Mesenchymal stem cell (in vitro differentiated cells and primary cell): ENCODE measurements at regions not wholly inside any gene's neighbourhood (a gene's known extent, or its start where the extent isn't known, plus 50 kb on each side); places are given as distances from the start of the nearest gene placed in this dataset.

Experiments
- DNase-seq: peaks from one replicate; pipeline ENCODE4 v3.0.0-alpha.2; 2013
- H2AFZ ChIP-seq: one replicate; pipeline ENCODE4 v1.6.1; 2013; ENCODE audit warnings: low read depth, mild to moderate bottlenecking, control low read depth, inconsistent platforms, low read length, moderate library complexity
- H2AK5ac ChIP-seq: 2 replicates; pipeline ENCODE4 v1.6.1; 2013; ENCODE audit warnings: low read length, moderate library complexity, mild to moderate bottlenecking, inconsistent platforms; ENCODE audit not compliant: severe bottlenecking
- H2BK120ac ChIP-seq: one replicate; pipeline ENCODE4 v1.6.1; 2013; ENCODE audit warnings: low read depth, mild to moderate bottlenecking, inconsistent platforms, low read length, moderate library complexity
- H2BK12ac ChIP-seq, 2 experiments: one replicate each; pipeline ENCODE4 v1.6.1; 2013; ENCODE audit warnings: inconsistent platforms in 2 of 2, low read length in 2 of 2, mild to moderate bottlenecking in 2 of 2, moderate library complexity in 2 of 2, control low read depth in 1 of 2
- H2BK15ac ChIP-seq: one replicate; pipeline ENCODE4 v1.6.1; 2013; ENCODE audit warnings: mild to moderate bottlenecking, low read depth, inconsistent platforms; ENCODE audit not compliant: poor library complexity, severe bottlenecking
- H2BK5ac ChIP-seq: 2 replicates; pipeline ENCODE4 v1.6.1; 2013; ENCODE audit warnings: low read depth, mild to moderate bottlenecking, low read length, control low read depth, inconsistent platforms; ENCODE audit not compliant: poor library complexity, severe bottlenecking
- H3K14ac ChIP-seq, 2 experiments: one replicate each; pipeline ENCODE4 v1.6.1; 2013; ENCODE audit warnings: inconsistent platforms in 2 of 2, low read length in 2 of 2, control low read depth in 1 of 2, mild to moderate bottlenecking in 1 of 2, moderate library complexity in 1 of 2
- H3K18ac ChIP-seq, 2 experiments: one replicate each; pipeline ENCODE4 v1.6.1; 2013; ENCODE audit warnings: inconsistent platforms in 2 of 2, low read length in 2 of 2, control low read depth in 1 of 2, low read depth in 1 of 2, mild to moderate bottlenecking in 1 of 2
- H3K23ac ChIP-seq, 2 experiments: one replicate each; pipeline ENCODE4 v1.6.1; 2013; ENCODE audit warnings: inconsistent platforms in 2 of 2, low read length in 2 of 2, mild to moderate bottlenecking in 2 of 2, moderate library complexity in 2 of 2, control low read depth in 1 of 2
- H3K27ac ChIP-seq: 2 replicates; pipeline ENCODE4 v1.5.1; 2013; ENCODE audit warnings: mild to moderate bottlenecking, moderate library complexity, low read length, control low read depth, inconsistent platforms; ENCODE audit not compliant: poor library complexity, severe bottlenecking
- H3K27me3 ChIP-seq, 2 experiments: 2 replicates each; pipeline versions ENCODE4 v1.6.1 to v1.7.0; 2013; ENCODE audit warnings: low read length in 2 of 2, mild to moderate bottlenecking in 2 of 2, moderate library complexity in 2 of 2, control low read depth in 1 of 2, inconsistent platforms in 1 of 2; ENCODE audit not compliant: control insufficient read depth in 1 of 2, insufficient read depth in 1 of 2
- H3K36me3 ChIP-seq, 2 experiments: 2 replicates each; pipeline versions ENCODE4 v1.6.1 to v1.7.0; 2013; ENCODE audit warnings: low read length in 2 of 2, control low read depth in 1 of 2, inconsistent platforms in 1 of 2, low read depth in 1 of 2, mild to moderate bottlenecking in 1 of 2; ENCODE audit not compliant: insufficient read depth in 2 of 2, control insufficient read depth in 1 of 2
- H3K4ac ChIP-seq, 2 experiments: one replicate each; pipeline ENCODE4 v1.6.1; 2013; ENCODE audit warnings: inconsistent platforms in 2 of 2, low read length in 2 of 2, mild to moderate bottlenecking in 2 of 2, moderate library complexity in 2 of 2, control low read depth in 1 of 2, low read depth in 1 of 2
- H3K4me1 ChIP-seq: 2 replicates; pipeline ENCODE4 v1.6.1; 2013; ENCODE audit warnings: low read depth, low read length, control low read depth; ENCODE audit not compliant: control insufficient read depth, insufficient read depth
- H3K4me2 ChIP-seq: 2 replicates; pipeline ENCODE4 v1.6.1; 2013; ENCODE audit warnings: low read length, mild to moderate bottlenecking, inconsistent platforms; ENCODE audit not compliant: poor library complexity, severe bottlenecking
- H3K4me3 ChIP-seq, 2 experiments: 2 replicates each; pipeline versions ENCODE4 v1.5.1 to v1.7.0; 2013; ENCODE audit warnings: low read length in 2 of 2, mild to moderate bottlenecking in 2 of 2, control low read depth in 1 of 2, low read depth in 1 of 2; ENCODE audit not compliant: insufficient read depth in 1 of 2
- H3K79me1 ChIP-seq: replicated peaks from 2 replicates; pipeline ENCODE4 v1.6.1; 2013; ENCODE audit warnings: mild to moderate bottlenecking, control low read depth, low read length, inconsistent platforms; ENCODE audit not compliant: poor library complexity, severe bottlenecking
- H3K9ac ChIP-seq: 2 replicates; pipeline ENCODE4 v1.7.0; 2013; ENCODE audit warnings: mild to moderate bottlenecking, low read length, moderate library complexity
- H3K9me3 ChIP-seq: 2 replicates; pipeline ENCODE4 v1.7.0; 2013; ENCODE audit warnings: mild to moderate bottlenecking, low read length; ENCODE audit not compliant: control insufficient read depth
- H4K8ac ChIP-seq: one replicate; pipeline ENCODE4 v1.6.1; 2013; ENCODE audit warnings: inconsistent platforms, mild to moderate bottlenecking, low read length, moderate library complexity
- H4K91ac ChIP-seq: one replicate; pipeline ENCODE4 v1.6.1; 2013; ENCODE audit warnings: mild to moderate bottlenecking, low read length, inconsistent platforms
- whole genome bisulfite sequencing: methylation state at CpG from one replicate; pipeline ENCODE4 v1.1.7; 2013; ENCODE audit warnings: mixed read lengths; 5-methylcytosine and 5-hydroxymethylcytosine counted together

DNA sequence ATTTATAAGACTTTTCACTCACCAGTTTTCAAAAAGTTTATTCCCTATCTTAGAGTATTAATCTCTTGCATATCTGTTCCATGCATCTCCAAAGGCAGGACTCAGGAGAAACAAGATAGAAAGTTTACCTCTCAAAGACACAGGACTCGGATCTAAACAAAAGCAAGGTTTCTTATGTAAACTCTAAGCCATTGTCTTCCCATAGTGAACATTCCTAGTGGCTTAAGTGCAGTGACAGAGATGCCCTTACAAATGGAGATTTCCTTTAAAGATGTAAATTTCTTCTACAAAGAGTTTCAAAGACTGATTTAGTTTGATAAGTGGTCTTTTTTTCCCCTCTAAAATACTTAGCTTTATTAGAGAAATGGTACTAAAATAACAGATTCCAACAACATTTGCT, 209.8 kb downstream of the ACTR3B start:
- Histone ChIP-seq H3K4ac (no peak overlapping the region), H2BK15ac (no peak overlapping the region), H3K4me3 (no peak overlapping the region), H3K14ac (no peak overlapping the region), H2AFZ (no peak overlapping the region), H2BK12ac (no peak overlapping the region), H2BK120ac (no peak overlapping the region), H3K23ac (no peak overlapping the region), H3K36me3 (no peaks in the 10 kb centered on the region), H3K79me1 (no peaks in the 10 kb centered on the region), H3K4me2 (no peak overlapping the region), H4K91ac (no peak overlapping the region), H3K9ac (no peak overlapping the region), H3K18ac (no peak overlapping the region), H3K4me1 (no peaks in the 10 kb centered on the region), H3K27ac (no peak overlapping the region), H2AK5ac (no peak overlapping the region), H3K27me3 (no peaks in the 10 kb centered on the region), H4K8ac (no peak overlapping the region), H2BK5ac (no peak overlapping the region), H3K9me3 (peaks cover 7% of the 10 kb centered on the region)
- 60% methylated on average over 1 of the region's 1 CpG for WGBS
- no peak for DNase-seq

DNA sequence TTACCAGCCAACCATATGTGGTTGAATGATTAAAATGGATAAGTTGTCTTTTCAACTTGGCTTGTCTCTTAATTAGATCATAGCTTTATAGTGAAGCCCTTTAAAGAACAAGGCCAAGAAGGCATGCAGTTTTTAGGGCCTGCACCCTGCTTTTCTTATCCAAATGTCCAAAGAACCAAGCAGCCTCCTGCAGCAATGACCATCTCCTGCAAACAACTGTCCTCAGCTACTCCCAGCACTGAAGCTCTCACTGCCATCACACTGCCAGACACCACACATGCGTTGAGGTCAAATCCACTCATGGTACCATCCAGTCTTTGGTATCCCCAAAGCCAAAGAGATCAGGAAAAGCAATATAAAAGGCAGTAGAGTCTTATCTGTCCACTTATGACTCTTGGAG, 210.3 kb downstream of the ACTR3B start:
- Histone ChIP-seq H3K79me1 (no peaks in the 10 kb centered on the region), H3K4me3 (no peak overlapping the region), H2BK12ac (no peak overlapping the region), H2BK5ac (no peak overlapping the region), H3K18ac (no peak overlapping the region), H3K23ac (no peak overlapping the region), H2AK5ac (no peak overlapping the region), H3K27ac (no peak overlapping the region), H3K4me1 (no peaks in the 10 kb centered on the region), H2BK15ac (no peak overlapping the region), H3K14ac (no peak overlapping the region), H2AFZ (no peak overlapping the region), H2BK120ac (no peak overlapping the region), H3K27me3 (no peaks in the 10 kb centered on the region), H3K36me3 (no peaks in the 10 kb centered on the region), H3K4ac (no peak overlapping the region), H3K4me2 (no peak overlapping the region), H3K9me3 (peaks cover 7% of the 10 kb centered on the region), H4K91ac (no peak overlapping the region), H4K8ac (no peak overlapping the region), H3K9ac (no peak overlapping the region)
- 88% methylated on average over 1 of the region's 1 CpG for WGBS
- DNase-seq: no peak

- Histone ChIP-seq H2AK5ac (no peak overlapping the region), H2BK5ac (no peak overlapping the region), H3K18ac (no peak overlapping the region), H4K91ac (no peak overlapping the region), H3K4ac (no peak overlapping the region), H3K9ac (no peak overlapping the region), H3K36me3 (no peaks in the 10 kb centered on the region), H4K8ac (no peak overlapping the region), H3K23ac (no peak overlapping the region), H3K4me3 (no peak overlapping the region), H3K79me1 (no peaks in the 10 kb centered on the region), H3K27me3 (no peaks in the 10 kb centered on the region), H3K4me2 (no peak overlapping the region), H2BK120ac (no peak overlapping the region), H3K9me3 (peaks cover 7% of the 10 kb centered on the region), H3K14ac (no peak overlapping the region), H3K4me1 (no peaks in the 10 kb centered on the region), H3K27ac (no peak overlapping the region), H2AFZ (no peak overlapping the region), H2BK15ac (no peak overlapping the region), H2BK12ac (no peak overlapping the region)
- no peak for DNase-seq
- WGBS: 69% methylated on average over 5 of the region's 5 CpGs
Measured at GRCh38 chr7:152970481-152970880, 210.9 kb downstream of the ACTR3B start.

DNA sequence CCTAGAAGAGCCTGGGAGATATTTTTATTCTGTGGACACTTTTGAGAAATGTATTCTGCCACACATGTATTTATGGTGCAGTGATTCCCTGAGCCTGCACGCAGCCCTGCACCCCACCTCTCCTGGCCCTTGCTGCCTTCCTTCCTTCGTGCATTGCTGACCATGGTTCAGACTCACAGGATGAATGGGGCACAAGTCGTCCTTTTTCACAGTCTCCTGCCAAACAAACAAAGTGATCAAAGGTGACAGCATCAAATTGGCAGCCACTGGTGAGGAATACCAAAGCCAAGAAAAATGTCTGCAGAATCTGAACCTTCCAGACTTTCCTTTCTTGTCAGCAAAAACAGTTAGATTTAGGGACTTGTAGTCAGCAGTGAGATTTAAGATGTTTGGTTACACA, 215.0 kb downstream of the ACTR3B start:
- no peak overlapping the region for H2AK5ac ChIP-seq
- H3K4me1 ChIP-seq: no peaks in the 10 kb centered on the region
- H3K14ac ChIP-seq: no peak overlapping the region
- H3K27ac ChIP-seq: no peak overlapping the region
- peaks cover 10% of the 10 kb centered on the region for H3K9me3 ChIP-seq
- H2BK5ac ChIP-seq: no peak overlapping the region
- H2BK12ac ChIP-seq: no peak overlapping the region
- no peak overlapping the region for H3K4me3 ChIP-seq
- H3K79me1 ChIP-seq: no peaks in the 10 kb centered on the region
- no peak overlapping the region for H3K18ac ChIP-seq
- H3K4ac ChIP-seq: no peak overlapping the region
- WGBS: 34% methylated on average over 2 of the region's 3 CpGs
- no peak overlapping the region for H2BK120ac ChIP-seq
- no peak overlapping the region for H4K91ac ChIP-seq
- H3K23ac ChIP-seq: no peak overlapping the region
- no peak overlapping the region for H2AFZ ChIP-seq
- H3K36me3 ChIP-seq: no peaks in the 10 kb centered on the region
- H3K27me3 ChIP-seq: no peaks in the 10 kb centered on the region
- DNase-seq: no peak
- H3K4me2 ChIP-seq: no peak overlapping the region
- H4K8ac ChIP-seq: no peak overlapping the region
- H3K9ac ChIP-seq: no peak overlapping the region
- no peak overlapping the region for H2BK15ac ChIP-seq
